Stimulated activated CD8-positive, alpha-beta memory T cell treated with anti-CD3 and anti-CD28 coated beads, Interleukin-7, amount 100 ng/mL, for 4 hours (primary cell): ENCODE measurements at regions not wholly inside any gene's neighbourhood (a gene's known extent, or its start where the extent isn't known, plus 50 kb on each side); places are given as distances from the start of the nearest gene placed in this dataset.
"Not testable (repeated sequence)": the region's sequence is repeated elsewhere in the genome, so short reads cannot be mapped to it uniquely, and the experiment has no call there.

Source experiments
- DNase-seq, 2 donors: peaks; one replicate each; pipeline ENCODE4 v3.0.0-alpha.2; 2020; ENCODE audit warnings: low read depth in 2 of 2

DNA sequence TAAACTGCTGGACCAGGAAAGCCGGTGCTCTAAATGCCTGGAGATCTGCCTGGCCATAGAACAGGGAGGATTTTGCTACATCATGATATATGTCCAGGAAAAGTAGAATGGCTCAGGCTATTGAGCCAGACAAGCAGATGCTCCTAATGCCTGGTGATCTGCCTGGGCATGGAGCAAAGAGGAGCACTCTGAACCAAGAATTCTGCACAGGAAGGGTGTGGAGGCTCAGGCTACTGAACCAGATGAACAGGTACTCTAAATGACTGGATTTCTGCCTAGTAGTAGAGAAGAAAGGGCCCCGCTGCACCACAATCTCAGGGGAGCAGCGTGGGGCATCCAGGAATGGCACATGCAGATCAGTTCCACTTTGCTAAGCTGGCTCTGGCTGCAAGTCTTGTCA, 607.9 kb downstream of the ANKRD50 start:
- no peak for DNase-seq

GRCh38 chr4:124105212-124105611, 607.3 kb downstream of the ANKRD50 start:
- no peak for DNase-seq

DNA sequence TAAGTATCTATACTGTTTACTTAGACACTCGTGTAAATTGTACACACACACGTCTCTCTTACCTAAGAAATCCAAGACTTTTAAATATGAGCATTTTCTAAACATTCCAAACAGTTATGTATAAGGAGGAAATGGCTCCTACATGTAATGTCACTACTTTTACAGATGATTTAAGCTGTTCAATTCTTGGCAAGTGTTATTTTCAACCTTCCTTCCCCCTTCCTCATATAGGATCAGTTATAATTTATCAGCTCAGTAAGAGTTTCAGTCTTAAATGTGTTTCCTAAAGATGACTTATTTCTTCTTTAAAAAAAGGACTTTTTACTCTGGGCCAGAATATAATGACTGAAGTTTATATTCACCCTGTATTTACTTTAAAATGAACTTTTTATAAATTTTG, 601.1 kb downstream of the ANKRD50 start:
- no peak for DNase-seq

DNA sequence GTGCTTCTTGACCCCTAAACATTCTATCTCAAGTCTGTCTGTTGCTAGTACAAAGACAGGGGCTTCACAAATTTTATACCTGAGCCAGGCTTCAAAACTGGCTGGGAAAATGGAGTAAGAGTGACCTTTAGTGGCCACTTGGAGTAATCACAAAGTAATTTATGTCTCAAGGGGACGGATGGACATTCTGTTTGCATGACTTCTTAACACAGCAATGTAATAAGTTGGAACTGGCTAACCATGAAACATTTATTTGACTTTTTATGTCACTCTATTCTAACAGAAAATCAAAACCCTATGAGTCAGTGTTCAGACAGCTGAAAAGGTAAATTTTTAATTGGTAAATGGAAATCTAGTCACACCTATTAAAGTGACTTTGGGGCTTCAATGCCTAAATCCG, 600.6 kb downstream of the ANKRD50 start:
- no peak for DNase-seq

DNA sequence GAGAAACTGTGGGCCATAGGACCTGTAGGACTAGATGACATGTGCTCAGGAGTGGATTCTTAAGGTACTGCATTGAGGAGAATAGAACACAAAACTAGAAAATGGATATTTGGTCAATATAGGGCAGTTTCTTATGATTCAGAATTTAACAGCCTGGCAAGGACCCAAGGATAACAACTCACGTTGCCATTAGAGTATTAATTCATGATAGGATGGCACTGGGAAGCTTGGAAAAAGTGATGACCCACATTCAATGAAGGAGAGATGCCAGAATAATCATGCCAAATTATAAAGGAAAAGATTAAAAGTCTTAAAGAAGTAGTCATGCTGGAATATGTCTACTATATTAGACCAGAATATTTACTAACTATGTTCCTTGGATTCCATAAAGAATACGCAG, 594.5 kb downstream of the ANKRD50 start:
- no peak for DNase-seq

DNA sequence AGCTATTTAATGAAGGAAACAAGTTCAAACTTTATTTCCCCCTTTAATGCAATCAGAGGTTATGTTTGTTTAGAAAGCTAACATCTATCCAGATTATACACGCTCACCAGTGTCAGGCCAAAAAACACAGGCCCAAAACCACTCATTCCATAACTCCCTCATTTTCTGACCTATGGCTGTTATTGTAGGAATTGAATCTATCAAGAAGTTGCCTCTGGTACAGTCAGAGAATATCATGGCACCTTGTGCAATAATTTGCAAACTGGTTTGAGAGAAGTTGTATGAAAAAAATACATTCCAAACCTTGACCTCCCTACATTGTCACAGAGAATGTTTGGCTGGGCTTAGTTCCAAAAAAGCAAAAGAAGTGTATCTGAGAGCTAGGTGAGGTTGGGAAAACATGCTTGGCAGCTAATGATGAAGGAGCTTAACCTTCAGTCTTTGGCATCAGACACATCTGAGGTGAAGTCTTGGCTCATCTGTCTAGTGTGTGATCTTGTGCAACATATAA, 591.0 kb downstream of the ANKRD50 start:
- no peak for DNase-seq

GRCh38 chr4:124123181-124123580, 589.4 kb downstream of the ANKRD50 start:
- DNase-seq, result no peak

DNA sequence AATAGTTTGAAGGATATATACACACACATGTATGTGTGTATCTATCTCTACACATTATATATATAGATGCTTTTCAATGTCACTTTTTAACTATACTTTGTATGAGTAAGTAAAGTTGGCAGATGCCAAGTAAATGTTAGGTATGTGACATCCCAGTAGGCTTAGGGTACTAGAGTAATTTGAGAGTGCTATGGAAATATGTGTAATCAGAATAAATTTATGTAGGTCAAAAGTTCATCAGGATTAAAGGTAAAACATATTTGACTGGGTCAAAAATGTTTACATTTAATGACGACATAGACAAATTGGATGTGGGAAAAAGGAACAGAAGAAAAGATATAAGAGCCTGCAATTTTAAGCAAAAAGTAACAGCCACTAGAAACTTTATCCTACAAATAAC, 588.8 kb downstream of the ANKRD50 start:
- no peak for DNase-seq

DNA sequence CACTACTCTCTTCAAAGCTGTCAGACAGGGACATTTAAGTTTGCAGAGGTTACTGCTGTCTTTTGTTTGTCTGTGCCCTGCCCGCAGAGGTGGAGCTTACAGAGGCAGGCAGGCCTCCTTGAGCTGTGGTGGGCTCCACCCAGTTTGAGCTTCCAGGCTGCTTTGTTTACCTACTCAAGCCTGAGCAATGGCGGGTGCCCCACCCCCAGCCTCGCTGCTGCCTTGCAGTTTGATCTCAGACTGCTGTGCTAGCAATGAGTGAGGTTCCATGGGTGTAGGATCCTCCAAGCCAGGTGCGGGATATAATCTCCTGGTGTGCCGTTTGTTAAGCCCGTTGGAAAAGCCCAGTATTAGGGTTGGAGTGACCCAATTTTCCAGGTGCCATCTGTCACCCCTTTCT, 581.2 kb downstream of the ANKRD50 start:
- not testable (repeated sequence) for DNase-seq

- no peak for DNase-seq
These were observed 580.4 kb downstream of the ANKRD50 start for GRCh38 chr4:124132161-124132560.

- no peak for DNase-seq
These were observed 578.8 kb downstream of the ANKRD50 start for GRCh38 chr4:124133753-124134152.

DNA sequence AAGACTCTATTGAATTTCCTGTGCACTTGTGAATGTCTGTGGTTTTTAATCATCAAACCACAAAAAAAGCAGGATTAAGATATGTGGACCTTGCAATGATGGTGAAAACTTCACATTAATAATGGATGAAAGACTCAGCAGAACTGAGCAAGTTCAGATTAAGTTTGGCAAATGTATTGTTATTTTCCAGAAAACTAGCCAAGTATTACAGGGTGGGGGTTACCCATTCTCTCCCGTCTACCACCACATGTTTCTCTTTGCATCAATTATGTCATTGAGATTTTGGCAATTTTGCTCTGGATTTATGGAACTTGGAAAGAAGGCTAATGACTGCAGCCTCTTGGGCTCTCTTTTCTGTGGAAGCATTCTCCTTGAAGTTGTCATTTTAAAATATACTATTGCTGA, 577.1 kb downstream of the ANKRD50 start:
- no peak for DNase-seq

DNA sequence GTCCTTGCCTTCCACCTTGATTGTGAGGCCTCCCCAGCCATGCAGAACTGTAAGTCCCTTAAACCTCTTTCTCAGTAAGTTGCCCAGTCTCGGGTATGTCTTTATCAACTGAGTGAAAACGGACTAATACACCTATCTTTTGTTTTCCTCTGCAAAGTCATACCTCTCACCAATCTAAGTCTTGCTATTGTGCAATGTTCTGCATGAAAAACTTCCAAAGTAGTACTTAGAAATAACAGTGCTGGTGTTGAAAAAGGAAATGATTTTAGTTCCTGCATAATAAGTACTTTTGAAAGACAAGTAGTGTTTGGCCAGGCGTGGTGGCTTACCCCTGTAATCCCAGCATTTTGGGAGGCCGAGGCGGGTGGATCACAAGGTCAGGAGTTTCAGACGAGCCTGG, 573.5 kb downstream of the ANKRD50 start:
- no peak for DNase-seq

GRCh38 chr4:124143632-124144031, 568.9 kb downstream of the ANKRD50 start:
- DNase-seq, result no peak

- no peak for DNase-seq
These were observed 568.3 kb downstream of the ANKRD50 start for GRCh38 chr4:124144238-124144654.

DNA sequence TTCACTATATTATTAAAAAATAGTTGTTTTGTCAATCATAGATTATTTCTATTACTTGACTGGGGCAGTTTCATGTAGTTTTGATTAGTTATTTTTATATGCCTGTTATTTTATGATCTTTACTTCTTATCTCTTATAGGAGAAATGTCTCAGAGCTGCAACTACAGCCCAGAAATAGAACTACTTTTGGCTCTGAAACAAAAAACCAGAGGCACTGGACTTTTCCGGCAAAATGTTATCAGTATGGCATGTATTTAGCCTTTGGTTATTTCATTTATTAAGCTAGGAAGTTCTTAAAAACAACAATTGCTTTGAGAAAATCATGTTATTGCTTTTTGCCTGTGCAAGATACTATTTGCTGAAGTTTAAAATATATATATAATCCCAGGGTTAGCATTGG, 566.5 kb downstream of the ANKRD50 start:
- no peak for DNase-seq

DNA sequence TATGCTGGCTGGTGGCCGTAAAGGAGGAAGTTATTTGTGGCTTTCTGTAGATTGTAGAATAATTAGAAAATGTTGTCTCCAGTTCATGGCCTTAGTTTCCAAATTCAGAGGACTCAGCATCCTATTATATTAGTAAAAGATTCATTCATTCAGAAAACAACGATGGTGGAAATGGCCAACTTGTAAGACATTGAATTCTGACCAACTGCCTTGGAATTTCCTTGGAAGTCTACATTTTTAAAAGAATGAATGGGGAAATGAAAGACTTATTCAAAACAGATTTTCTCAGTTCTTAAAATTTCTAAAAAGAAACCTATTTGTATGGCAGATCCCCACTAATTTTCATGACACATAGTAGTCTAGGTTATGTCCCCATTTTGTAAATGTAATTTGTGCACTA, 561.5 kb downstream of the ANKRD50 start:
- DNase-seq, result no peak

GRCh38 chr4:124152132-124152531, 560.4 kb downstream of the ANKRD50 start:
- DNase-seq, result no peak

GRCh38 chr4:124155239-124155638, 557.3 kb downstream of the ANKRD50 start:
- no peak for DNase-seq

DNA sequence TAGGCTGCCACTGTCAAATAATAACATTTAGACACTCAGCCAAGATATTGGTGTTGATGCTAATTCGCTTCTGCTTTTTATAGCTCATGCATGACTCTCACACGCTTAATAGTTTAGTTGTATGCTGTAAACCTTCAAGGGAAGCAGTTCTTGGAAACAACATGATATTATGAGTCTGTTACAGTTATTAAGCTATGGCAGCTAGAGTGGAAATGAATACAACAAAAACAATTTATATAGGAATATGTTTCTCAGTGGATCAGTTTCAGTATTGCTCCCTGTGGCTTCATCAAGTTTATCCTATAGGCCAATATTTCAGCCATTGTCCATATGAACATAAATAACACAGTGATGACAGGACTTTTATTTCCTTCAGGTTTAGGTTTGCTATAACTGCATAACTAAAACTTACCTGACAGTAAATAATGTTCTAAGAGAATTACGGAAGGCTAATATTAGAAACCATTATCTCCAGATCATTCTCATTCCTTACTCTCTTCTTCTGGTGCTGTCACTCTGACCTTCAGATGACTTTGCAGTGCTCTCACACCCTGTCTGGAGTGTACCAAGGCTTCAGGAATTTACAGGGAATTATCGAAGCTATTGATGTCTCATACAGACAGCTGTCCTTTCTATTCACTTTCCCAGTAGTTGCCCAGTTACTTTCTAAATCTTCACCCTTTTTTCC, 555.0 kb downstream of the ANKRD50 start:
- no peak for DNase-seq

GRCh38 chr4:124163401-124163800, 549.1 kb downstream of the ANKRD50 start:
- DNase-seq, result no peak

- no peak for DNase-seq
These were observed 544.9 kb downstream of the ANKRD50 start for GRCh38 chr4:124167602-124168001.

- DNase-seq, result not testable (repeated sequence)
These were observed 543.0 kb downstream of the ANKRD50 start for GRCh38 chr4:124169524-124169923.

- no peak for DNase-seq
These were observed 538.6 kb downstream of the ANKRD50 start for GRCh38 chr4:124173912-124174311.
